ENCODE measurements at regions not wholly inside any gene's neighbourhood (a gene's known extent, or its start where the extent isn't known, plus 50 kb on each side); places are given as distances from the start of the nearest gene placed in this dataset.

DNA sequence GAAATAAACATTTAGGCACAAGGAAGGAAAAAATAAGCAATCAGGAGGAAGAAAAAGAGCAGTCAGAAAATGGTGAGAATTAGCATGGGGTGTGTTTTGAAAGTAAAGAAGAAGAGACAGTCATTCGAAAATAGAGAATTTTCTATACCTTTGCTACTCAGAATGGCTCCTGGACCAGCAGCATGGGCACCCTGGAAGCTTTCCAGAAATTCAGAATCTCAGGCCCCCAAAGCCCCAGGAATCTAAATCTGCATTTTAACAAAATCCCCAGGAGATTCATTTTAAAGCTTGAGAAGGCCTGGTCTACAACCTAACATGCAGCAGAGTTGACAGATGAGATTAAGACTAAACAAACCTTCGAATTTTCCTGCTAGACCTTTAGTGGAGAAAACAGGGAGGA is 131.2 kb upstream of the HDAC9 start:
- DNase-seq (ENCODE audit: low spot score): no peak

DNA sequence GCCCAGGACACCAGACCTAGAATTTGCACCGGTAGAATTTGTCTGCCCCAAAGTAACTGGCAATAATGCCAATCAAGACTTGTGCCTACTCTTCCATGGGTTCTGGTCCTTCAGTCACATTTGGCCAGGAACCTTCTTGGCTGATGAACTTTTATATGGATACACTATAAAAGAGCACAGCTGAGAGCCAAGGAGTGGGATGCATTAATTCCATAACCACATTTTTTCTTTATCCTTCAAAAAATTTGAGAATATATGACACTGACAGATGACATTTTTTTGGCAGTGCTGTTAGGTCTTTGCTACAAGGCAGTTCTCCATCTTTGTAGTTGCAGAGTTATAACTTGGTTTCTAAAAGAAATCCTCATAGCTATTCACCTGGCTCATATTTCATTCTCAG is 129.2 kb upstream of the HDAC9 start:
- DNase-seq (ENCODE audit: low spot score): no peak

DNA sequence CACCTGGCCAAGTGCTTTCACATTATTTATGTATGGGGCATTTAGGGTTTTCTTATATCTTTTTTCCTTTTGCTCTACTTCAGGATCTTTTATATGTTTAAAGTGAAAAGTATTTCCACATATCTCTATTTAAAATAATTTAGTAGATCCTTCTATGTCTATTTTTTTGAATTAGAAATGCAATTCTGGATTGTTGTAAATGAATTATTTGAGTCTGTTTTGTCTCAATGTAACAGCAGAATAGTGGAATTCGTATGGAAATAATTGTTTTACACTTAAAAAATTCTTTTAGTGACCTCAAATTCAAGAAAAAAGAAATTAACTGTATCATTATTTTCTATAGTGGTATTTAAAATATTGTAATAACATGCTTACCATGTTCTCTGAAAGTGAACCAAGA is 126.5 kb upstream of the HDAC9 start:
- no peak for DNase-seq (ENCODE audit: low spot score)

DNA sequence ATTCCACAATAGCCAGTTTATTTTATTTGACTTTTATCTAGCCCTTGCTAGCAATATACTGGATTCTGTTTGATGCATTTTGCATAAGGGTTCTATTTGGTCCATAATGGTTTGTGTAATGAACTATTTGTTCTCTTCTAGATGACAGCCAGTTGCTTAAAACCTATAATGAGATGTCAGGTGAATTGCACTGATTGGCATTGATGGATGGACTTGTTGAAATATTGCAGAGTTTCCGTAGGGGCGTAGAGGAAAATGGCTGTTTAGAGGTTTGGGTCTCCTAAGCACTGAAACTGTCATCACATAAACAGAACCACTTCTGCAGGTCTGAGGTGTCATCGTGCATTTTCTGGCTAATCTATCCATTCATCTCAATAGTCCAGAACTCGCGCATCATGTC is 124.9 kb upstream of the HDAC9 start:
- DNase-seq (ENCODE audit: low spot score): no peak

DNA sequence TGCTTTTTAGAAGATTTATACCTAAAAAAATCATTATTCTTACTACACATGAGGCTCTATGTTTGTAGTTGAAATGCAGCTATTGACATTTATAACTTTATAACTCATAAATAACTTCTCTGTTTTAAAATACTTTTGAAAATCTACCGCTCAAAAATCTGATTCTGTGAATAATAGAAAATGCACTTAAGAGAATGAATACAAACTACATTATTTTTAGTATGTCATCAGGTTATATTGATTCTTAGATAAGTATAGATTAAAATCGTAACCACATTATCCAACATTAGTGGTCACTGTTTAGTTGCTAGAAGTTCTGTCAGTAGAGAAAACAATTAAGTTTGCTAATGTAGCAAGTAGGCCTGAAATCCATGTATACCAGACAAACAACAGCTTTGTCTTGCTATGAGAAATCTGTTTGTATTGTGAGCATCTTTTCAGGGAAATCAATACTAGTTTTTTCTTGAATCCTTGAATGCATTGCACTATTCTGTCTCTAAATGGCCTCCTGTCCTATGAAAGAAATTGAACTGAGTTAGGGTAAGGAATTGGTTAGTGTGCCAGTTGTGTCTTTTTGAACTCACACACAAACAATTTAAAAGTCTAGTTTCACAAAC is 116.5 kb upstream of the HDAC9 start:
- no peak for DNase-seq (ENCODE audit: low spot score)

DNA sequence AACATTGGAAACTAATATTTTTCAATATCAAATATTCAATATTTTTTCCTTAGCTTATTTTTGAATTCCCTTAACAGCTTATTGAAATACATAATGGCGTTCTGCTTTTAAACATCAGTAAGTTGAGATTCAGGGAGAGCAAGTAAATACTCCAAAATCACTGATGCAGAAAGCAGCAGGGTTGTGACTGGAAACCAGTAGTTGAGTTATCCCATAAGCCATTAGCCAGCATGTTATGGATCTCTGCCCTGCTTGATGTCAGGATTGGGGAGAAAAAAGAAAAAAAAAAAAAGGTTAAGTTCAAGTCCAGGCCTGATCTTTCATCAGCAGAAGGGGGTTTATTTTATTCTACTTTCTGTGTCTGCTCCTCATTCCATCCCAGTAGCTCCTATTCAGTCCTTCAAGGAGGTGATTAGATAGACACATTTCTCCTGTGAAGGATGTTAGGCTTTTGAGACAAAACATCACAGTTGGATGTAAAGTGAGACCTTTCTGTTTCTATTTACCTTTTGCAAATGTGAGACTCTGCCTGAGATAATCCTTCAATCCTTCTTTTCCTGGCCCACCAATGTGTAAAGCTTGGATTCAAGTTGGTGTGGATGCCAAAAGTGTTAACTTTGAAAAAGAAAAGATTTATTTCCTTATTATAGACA is 110.9 kb upstream of the HDAC9 start:
- DNase-seq (ENCODE audit: low spot score): no peak

DNA sequence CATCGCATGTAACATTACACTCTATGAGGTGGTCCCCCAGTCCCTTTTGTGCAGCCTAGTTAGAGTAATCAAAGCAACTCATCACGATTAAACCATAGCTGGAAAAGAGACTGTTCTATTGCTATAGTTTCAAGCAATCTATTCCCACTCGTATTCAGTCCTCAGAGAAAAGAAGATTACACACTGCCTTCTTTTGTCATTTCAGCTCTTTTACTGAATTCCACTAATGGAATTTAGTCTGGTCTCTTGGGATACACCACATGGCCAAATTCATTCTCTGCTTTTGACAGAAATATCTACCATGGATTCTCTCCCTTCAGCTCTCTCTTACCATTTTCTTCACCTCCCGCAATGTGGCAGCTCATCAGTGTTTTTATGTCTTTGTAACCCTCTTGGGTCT is 108.9 kb upstream of the HDAC9 start:
- DNase-seq (ENCODE audit: low spot score): no peak

DNA sequence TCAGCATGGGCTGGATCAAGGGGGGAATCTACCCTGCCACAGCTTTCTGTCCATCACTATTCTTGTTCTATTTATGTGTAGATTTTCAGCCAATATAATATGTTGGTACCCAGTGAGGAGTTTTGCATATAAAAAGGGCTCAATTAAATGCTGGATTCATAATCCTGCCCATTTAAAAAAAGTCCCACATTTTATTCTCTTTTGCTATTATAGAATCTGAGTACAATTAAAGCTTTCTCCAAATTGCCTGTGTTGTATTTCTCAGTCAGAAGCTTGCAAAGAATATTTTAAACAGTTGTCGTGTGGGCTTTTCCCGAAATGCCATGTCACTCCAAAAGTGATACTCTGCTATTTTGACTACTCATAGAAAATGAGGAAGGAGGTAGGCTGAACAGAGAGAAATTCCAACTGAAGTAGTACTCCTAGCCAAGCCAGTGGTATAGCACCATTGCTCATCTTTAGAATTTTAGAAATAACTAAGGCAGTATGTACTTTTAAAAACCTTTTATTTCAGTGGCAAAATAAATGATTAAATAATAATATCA is 108.3 kb upstream of the HDAC9 start:
- DNase-seq (ENCODE audit: low spot score): no peak

DNA sequence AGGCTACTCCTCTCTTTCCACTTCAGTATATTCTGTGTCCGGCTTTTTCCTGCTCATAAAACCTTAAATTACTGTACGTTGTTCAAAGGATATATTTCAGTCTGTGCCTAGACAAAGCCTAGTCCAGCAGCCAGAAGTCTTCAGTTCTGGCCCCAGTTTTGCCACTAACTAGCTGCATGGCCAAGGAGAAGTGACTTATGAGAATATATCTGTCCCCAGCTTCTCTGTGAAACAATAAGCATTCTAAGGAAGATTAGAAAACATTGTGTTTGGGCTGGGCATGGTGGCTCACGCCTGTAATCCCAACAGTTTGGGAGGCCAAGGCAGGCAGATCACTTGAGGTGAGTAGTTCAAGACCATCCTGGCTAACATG is 105.0 kb upstream of the HDAC9 start:
- DNase-seq (ENCODE audit: low spot score): no peak

DNA sequence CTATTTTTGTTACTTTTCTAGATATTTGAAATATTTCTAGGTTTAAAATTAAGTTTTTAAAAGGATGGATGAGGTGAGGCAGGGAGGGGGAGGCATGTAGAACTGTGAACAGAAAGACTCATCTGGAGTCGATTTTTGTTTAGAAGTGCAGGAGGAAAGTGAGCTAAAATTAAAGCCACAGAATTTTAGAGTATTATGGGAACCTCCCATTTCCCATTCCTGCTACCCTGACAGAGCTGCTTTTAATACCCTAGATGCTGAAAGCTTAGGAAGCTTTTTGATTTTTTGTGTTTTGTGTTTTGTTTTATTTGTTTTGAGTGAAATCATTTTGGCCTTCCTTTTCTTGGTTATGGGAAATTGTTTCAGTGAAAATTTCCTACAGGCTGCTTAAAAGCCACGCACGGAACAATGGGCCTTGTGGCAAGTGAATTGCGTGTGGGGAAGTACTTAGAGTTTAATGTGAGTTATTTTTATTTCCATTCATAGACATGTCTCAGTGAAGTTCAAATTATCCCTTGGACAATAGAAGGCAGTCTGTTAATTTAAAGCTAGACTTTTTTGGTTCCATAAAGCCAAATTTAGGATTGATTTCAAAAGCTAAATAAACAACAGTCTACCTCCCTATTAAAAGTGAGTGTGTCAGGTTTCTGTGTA is 102.0 kb upstream of the HDAC9 start:
- DNase-seq (ENCODE audit: low spot score): no peak

DNA sequence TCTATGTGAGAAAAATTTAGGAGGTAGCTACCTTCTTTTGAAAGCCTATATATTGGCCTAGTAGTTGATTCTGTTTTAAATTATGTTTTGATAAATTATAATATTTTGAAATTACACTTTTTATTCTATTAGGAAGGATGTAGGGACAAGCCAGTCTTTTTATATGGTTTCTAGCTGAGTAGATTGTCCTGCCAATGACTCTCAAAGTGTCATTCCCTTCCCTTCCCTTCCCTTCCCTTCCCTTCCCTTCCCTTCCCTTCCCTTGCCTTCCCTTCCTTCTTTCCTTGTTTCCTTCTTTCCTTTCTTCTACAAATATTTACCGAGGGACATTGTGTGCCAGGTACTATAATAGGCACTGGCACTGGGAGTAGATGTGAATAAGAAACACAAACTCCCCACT is 99.7 kb upstream of the HDAC9 start:
- no peak for DNase-seq (ENCODE audit: low spot score)

DNA sequence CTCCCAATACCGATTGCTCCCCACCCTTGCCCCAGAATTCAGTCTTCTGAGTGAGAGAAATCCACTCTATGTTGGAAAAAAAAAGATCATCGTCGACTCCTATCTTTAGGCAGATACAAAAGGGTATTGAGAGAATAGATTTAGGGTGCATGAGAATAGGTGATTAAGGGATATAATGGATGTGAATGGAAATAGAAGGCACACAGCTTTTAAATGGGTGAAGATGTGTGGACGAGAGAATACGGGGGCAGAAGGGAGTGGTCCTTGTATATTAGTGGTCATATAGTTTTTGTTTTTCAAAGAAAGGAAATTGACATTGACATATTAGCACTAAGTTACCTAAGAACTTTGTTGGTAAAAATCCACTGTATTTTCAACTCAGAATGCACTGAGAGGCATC is 98.6 kb upstream of the HDAC9 start:
- DNase-seq (ENCODE audit: low spot score): no peak

DNA sequence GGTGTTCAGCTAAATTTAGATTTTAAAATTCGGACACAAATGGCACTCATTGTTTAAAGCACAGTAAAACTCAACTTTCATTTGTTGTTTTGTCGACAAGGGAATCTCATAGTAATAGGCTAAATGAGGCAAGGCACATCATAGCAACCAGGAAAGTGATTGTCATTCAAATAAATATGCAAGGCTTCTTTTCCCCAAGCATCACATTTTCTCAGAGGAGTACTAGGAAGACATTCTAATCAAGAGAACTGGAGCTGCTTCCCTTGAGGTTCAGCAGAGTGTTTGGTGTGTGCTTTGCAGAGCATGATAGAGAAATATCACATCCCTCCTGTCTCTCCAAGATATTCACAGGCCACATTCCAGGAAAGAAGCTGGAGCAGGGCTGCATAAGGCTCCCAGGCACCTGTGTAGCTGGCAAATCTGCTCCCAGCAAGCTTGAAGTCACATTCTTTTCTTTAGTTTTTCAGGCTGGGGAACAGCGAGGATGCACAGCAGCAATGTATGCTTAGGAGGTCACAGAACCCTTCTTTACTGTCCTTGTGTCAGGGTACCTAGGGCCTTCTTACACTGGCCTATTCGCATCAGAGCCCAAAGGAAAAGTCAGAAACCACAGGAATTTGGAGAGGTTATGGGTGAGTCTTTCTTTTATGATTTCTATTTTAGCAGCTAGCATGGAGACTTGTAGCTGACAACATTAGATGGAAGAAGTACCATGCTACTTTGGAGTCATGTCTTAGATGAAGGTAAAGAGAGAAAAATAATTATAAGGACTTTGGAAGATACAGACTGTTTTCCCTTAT is 95.9 kb upstream of the HDAC9 start:
- no peak for DNase-seq (ENCODE audit: low spot score)

DNA sequence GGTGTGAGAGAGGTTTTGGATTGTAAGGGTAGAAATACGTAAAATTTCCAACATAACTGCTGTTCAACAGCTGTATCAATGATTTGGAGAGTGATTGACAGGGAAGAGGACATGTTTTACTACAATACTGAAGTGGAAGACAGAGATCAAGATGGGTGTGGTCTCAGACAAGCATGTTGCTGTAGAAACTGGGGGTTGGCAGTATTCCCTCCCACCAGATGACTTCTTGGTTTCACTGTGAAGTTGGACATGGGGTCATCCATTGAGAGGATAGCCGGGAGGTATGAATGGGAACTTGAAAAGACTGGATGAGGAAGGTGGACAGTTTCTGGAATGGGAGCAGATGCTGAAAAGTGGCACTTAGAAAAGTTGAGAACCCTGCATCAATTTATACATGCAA is 95.3 kb upstream of the HDAC9 start:
- DNase-seq (ENCODE audit: low spot score): no peak

DNA sequence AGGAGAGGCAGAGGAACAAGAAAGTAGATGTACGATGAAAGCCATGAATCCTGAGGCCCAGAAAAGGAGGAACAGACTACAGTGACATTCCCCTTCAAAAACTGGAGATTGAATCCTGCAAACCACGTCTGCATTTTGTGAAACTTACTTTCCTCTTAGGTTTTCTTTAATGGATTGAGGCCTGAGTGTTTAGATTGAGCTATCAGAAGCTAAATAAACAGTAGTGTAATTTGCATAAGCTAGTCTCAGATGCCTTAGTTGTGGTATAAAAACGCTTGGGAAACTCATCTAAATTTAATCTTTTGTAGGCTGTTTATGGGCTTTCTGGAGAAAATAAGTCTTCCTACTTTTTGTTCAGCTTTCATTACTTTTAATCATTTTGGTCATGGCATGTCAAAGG is 94.8 kb upstream of the HDAC9 start:
- no peak for DNase-seq (ENCODE audit: low spot score)

DNA sequence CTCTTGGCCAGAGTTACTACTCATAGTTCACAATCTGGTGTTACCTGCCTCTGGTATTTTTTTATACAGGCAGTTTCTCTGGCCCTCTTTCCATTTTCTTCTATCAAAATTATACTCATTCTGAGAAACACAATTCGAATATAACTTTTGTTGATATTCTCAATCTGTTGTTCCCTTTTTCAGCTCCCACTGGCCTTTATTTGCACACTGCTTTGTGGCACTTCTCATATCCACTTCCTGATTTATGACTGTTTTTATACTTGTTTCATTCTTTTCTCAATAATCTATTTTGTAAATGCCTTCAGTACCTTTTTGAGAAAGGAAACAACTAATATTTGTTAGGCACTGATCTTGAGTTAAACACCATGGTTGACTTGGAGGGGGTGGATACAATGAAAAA is 93.8 kb upstream of the HDAC9 start:
- DNase-seq (ENCODE audit: low spot score): no peak

DNA sequence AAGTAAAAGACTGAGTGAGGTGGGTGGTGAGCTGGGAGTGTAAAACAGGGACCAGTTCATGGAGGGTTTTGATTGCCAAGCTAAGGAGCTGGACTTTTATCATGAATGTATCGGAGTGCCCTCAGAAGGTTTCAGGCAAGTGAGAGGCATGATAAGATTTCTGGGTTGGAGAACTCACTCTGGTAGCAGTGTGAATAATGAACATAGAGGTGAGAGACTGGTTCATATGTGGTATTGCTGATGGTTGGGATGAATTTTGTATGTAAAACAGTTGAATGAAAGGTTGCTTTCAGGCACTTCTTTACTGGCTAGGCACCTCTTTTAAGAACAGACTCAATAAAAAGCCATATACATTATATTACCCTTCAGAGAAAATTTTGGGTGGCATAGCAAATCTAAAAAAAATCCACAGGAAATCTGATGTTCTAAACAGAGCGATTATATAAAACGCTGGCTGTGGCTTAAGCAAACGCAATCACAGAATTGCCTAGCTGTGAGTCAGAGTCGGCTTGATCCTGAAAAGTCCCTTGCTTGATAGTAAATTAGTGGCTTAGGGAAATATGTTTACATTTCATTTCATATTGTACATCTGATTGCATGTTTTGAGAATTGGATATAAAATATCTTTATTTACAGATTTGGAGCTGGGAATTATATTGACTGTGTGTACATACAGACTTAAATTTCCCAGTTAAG is 92.9 kb upstream of the HDAC9 start:
- DNase-seq (ENCODE audit: low spot score): no peak

DNA sequence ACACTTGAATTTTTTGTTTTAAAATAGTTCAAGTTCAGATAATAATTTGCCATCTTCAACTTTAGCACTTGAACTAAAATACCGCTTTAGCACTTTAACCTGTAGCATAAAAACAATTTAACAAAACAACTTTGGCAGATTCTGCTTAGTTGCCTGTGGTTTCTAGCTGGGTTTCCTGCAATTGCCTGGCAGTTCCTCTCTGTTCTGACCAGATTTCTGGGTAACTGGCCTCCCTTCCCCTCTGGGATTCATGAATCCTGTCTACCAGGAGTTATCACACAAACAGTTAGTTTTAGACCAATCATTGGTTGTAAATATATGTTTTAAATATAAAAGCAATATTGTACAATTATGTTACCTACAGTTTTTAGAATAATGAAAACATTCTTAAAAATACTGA is 89.8 kb upstream of the HDAC9 start:
- no peak for DNase-seq (ENCODE audit: low spot score)

DNA sequence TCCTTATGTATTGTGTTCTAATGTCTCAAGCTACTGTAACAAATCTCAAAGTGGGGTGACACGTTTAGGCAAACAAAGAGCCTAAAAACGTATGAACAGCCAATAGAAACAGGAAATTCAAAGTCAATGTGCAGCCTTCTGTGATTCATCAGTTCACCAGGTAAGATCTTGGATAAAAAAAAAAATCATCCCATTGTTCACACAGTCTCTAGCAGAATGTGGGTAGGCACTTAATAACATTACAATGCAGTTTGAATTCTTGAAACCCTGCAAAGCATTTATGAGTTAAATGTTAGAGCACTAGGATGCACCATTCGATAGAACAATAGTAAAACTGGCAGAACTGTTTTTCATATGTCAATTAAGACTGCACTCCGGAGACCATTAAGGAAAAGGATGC is 88.2 kb upstream of the HDAC9 start:
- DNase-seq (ENCODE audit: low spot score): no peak

DNA sequence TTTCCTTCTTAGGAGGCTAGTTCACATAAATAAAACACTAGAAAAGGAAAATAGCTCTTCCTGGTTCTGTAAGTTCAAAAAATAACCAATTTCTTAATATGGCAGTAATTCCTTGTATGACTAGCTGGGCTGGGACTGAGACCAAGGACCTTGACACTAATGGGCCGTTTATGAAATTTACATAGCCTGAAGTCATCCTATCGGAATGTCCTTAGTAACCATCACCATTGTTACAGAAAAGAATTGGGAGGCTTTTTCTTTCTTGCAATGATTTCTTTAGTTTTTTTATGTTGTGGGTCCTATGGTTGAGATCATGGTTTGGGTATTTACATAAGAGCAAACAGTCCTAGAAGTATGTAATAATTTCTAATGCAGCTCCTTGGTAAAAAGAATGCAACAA is 87.1 kb upstream of the HDAC9 start:
- no peak for DNase-seq (ENCODE audit: low spot score)

DNA sequence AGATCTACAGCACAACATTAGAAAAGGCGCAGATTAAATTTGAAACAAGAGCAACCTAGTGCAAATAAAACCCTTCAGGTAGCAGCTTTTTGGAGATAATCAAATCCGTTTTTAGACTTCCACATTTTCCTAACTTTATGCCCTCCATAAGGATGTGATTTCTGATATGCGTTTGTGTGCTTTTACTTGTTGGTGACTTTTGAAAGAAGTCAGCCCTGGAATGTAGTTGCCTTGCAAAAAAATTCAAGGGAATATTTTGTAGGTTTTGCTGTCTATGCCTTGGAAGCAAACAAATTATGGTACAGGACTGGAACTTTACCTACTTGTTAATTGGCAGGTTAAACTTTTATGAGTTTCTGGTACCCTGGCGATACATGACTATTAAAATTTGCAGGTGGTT is 86.7 kb upstream of the HDAC9 start:
- no peak for DNase-seq (ENCODE audit: low spot score)

DNA sequence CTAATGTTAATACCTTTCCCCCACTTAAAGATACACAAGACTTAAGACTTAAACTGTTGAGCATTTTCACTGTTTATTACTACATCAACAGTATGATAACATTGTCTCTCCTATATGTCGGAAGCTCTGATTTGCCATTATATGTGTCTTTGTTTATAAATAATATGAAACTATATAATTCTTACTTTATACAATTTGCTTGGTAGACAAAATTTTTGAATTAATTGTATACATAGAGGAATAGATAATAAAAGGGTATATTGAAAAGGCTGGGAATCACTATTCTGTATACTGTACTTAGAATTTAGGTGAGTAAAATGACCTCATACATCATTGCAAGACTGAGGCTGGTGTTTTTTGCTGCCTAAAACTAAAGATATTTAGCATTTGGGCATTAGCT is 82.1 kb upstream of the HDAC9 start:
- no peak for DNase-seq (ENCODE audit: low spot score)
